ENCODE measurements at regions not wholly inside any gene's neighbourhood (a gene's known extent, or its start where the extent isn't known, plus 50 kb on each side); places are given as distances from the start of the nearest gene placed in this dataset.

DNA sequence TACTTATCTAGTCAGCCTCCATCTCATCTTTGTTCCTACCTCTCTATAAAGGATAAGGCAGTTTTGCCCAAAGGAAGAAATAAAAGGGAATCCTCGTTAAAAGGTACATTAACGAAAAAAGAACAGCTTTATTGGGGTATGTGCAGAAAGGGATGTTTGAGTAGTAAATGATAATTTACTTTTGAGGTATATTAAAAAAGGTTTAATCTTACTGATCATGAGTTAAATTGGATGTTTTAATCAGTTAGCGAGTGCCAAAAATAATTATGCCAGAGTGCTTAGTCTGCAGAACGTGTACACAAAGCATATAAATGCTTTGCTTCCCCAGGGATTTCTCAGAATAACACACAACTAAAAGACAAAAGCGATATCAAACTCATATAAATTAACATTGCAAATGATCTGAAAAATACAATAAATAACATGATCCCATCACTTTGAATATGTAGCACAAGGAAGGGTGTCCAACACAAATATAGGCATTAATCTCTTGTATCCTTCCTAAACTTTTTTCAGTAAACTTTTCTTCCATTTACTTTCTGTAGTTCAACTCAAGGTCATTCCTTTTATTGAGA is 865.0 kb downstream of the NR2F1-AS1 start:
- Histone ChIP-seq H4K20me1 (ENCODE audit: insufficient read depth) (no peaks in the 10 kb centered on the region), H2AFZ (ENCODE audit: low read depth, low read length) (no peak overlapping the region), H3K9me3 (ENCODE audit: low read length) (no peaks in the 10 kb centered on the region), H3K27me3 (ENCODE audit: insufficient read depth, low read depth, low read length) (no peaks in the 10 kb centered on the region), H3K9me2 (ENCODE audit: insufficient read depth, low read length) (no peaks in the 10 kb centered on the region), H3K36me3 (ENCODE audit: insufficient read depth, low read length) (no peaks in the 10 kb centered on the region), H3F3A (ENCODE audit: insufficient read depth, low read length, poor library complexity, severe bottlenecking) (no peaks in the 10 kb centered on the region), H3K9ac (ENCODE audit: low read length) (no peak overlapping the region), H3K27ac (ENCODE audit: low read length) (no peak overlapping the region), H3K4me2 (ENCODE audit: low read length) (no peak overlapping the region), H3K79me2 (replicated peaks; ENCODE audit: insufficient read depth, low read length) (no peaks in the 10 kb centered on the region), H3K4me3 (ENCODE audit: low read length) (no peak overlapping the region)
- TF ChIP-seq MXI1 (conservative IDR thresholded peaks at IDR 0.05; ENCODE audit: poor library complexity, severe bottlenecking) (no peak), POLR2AphosphoS5 (IDR thresholded peaks at IDR 0.05) (no peak), TAF1 (IDR thresholded peaks at IDR 0.05; ENCODE audit: low read depth) (no peak), SMC3 (conservative IDR thresholded peaks at IDR 0.05; ENCODE audit: poor library complexity) (no peak), EP300 (conservative IDR thresholded peaks at IDR 0.05; ENCODE audit: poor library complexity, severe bottlenecking) (no peak)

DNA sequence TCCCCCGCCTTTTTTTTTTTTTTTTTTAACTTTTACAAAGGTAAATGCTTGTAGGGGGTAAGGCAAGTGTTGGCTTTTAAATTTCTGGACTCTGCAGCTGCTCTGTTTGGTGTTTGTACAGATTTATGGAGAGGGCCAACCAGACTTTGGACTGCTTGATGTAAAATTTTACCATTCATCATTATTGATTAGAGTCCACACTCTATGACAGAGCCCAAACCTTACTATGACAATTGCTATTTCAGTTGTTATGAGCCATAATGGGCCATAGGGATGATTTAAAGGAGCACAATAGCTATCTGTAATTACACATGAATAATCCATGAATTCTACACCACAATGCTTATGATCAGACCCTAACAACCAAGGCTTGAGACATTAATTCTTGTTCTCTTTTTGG is 867.2 kb downstream of the NR2F1-AS1 start:
- H3K79me2 ChIP-seq (replicated peaks; ENCODE audit: insufficient read depth, low read length) = no peaks in the 10 kb centered on the region
- no peaks in the 10 kb centered on the region for H3K9me3 ChIP-seq (ENCODE audit: low read length)
- TF ChIP-seq, protein P1, sequence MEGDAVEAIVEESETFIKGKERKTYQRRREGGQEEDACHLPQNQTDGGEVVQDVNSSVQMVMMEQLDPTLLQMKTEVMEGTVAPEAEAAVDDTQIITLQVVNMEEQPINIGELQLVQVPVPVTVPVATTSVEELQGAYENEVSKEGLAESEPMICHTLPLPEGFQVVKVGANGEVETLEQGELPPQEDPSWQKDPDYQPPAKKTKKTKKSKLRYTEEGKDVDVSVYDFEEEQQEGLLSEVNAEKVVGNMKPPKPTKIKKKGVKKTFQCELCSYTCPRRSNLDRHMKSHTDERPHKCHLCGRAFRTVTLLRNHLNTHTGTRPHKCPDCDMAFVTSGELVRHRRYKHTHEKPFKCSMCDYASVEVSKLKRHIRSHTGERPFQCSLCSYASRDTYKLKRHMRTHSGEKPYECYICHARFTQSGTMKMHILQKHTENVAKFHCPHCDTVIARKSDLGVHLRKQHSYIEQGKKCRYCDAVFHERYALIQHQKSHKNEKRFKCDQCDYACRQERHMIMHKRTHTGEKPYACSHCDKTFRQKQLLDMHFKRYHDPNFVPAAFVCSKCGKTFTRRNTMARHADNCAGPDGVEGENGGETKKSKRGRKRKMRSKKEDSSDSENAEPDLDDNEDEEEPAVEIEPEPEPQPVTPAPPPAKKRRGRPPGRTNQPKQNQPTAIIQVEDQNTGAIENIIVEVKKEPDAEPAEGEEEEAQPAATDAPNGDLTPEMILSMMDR (IDR thresholded peaks at IDR 0.05; ENCODE audit: poor library complexity, severe bottlenecking) = no peak
- no peak for TF ChIP-seq TAF1 (IDR thresholded peaks at IDR 0.05; ENCODE audit: low read depth)
- TF ChIP-seq EP300 (conservative IDR thresholded peaks at IDR 0.05; ENCODE audit: poor library complexity, severe bottlenecking) = no peak
- no peak for TF ChIP-seq EZH2 (IDR thresholded peaks at IDR 0.05; ENCODE audit: borderline replicate concordance, insufficient read depth, low read length, poor library complexity, severe bottlenecking)
- TF ChIP-seq, protein P2, sequence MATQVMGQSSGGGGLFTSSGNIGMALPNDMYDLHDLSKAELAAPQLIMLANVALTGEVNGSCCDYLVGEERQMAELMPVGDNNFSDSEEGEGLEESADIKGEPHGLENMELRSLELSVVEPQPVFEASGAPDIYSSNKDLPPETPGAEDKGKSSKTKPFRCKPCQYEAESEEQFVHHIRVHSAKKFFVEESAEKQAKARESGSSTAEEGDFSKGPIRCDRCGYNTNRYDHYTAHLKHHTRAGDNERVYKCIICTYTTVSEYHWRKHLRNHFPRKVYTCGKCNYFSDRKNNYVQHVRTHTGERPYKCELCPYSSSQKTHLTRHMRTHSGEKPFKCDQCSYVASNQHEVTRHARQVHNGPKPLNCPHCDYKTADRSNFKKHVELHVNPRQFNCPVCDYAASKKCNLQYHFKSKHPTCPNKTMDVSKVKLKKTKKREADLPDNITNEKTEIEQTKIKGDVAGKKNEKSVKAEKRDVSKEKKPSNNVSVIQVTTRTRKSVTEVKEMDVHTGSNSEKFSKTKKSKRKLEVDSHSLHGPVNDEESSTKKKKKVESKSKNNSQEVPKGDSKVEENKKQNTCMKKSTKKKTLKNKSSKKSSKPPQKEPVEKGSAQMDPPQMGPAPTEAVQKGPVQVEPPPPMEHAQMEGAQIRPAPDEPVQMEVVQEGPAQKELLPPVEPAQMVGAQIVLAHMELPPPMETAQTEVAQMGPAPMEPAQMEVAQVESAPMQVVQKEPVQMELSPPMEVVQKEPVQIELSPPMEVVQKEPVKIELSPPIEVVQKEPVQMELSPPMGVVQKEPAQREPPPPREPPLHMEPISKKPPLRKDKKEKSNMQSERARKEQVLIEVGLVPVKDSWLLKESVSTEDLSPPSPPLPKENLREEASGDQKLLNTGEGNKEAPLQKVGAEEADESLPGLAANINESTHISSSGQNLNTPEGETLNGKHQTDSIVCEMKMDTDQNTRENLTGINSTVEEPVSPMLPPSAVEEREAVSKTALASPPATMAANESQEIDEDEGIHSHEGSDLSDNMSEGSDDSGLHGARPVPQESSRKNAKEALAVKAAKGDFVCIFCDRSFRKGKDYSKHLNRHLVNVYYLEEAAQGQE (IDR thresholded peaks at IDR 0.05; ENCODE audit: borderline replicate concordance) = no peak
- no peak for TF ChIP-seq POLR2AphosphoS5 (IDR thresholded peaks at IDR 0.05)
- no peak for TF ChIP-seq MXI1 (conservative IDR thresholded peaks at IDR 0.05; ENCODE audit: poor library complexity, severe bottlenecking)
- no peak for TF ChIP-seq RAD21 (conservative IDR thresholded peaks at IDR 0.05)
- TF ChIP-seq SMC3 (conservative IDR thresholded peaks at IDR 0.05; ENCODE audit: poor library complexity) = no peak
- no peak overlapping the region for H3K27ac ChIP-seq (ENCODE audit: low read length)
- H4K20me1 ChIP-seq (ENCODE audit: insufficient read depth) = no peaks in the 10 kb centered on the region
- no peak overlapping the region for H3K4me3 ChIP-seq (ENCODE audit: low read length)
- H3K9me2 ChIP-seq (ENCODE audit: insufficient read depth, low read length) = no peaks in the 10 kb centered on the region
- H3K4me2 ChIP-seq (ENCODE audit: low read length) = no peak overlapping the region
- H3K36me3 ChIP-seq (ENCODE audit: insufficient read depth, low read length) = no peaks in the 10 kb centered on the region
- H3F3A ChIP-seq (ENCODE audit: insufficient read depth, low read length, poor library complexity, severe bottlenecking) = no peaks in the 10 kb centered on the region
- H3K27me3 ChIP-seq (ENCODE audit: insufficient read depth, low read depth, low read length) = no peaks in the 10 kb centered on the region
- H3K9ac ChIP-seq (ENCODE audit: low read length) = no peak overlapping the region
- no peak overlapping the region for H2AFZ ChIP-seq (ENCODE audit: low read depth, low read length)
